SK-N-SH (cell line): ENCODE measurements at regions not wholly inside any gene's neighbourhood (a gene's known extent, or its start where the extent isn't known, plus 50 kb on each side); places are given as distances from the start of the nearest gene placed in this dataset.
A peak's percentile ranks its signal among the peaks of the same experiment; 100 is the strongest.

Experiments
- CTCF ChIA-PET: fragments of 300-600, 350-600 bp; formaldehyde crosslinking; extraction: SDS; loops from one replicate; lab custom pipeline; 2021; lab: Yijun Ruan, JAX
- POLR2A ChIA-PET: fragments of 350-600 bp; sonication (Branson Sonifier 250); formaldehyde crosslinking; extraction: SDS; loops from one replicate; lab custom pipeline; 2020; ENCODE audit warnings: antibody characterized with exemption, inconsistent platforms; lab: Yijun Ruan, JAX
- DNase-seq: peaks from one replicate; pipeline ENCODE4 v3.0.0; 2012
- H2AFZ ChIP-seq: fragments of 200-600 bp; sonication (generic); 2 replicates; pipeline ENCODE4 v1.8.1; 2016; ENCODE audit warnings: antibody characterized with exemption, mild to moderate bottlenecking, low read depth
- H3F3A ChIP-seq: fragments of 200-600 bp; sonication (generic); replicated peaks from 2 replicates; pipeline ENCODE3; 2016; ENCODE audit warnings: antibody characterized with exemption, mild to moderate bottlenecking; ENCODE audit not compliant: insufficient read depth
- H3K27ac ChIP-seq, 2 experiments: fragments of 200-500 bp in 1 of 2; fragments of 200-600 bp in 1 of 2; sonication (Bioruptor generic) in 1 of 2; sonication (generic), shearing (Covaris generic) in 1 of 2; 2 replicates each; pipeline versions ENCODE4 v1.5.1 to v1.6.1; 2014 to 2016; ENCODE audit warnings: low read depth in 2 of 2, inconsistent platforms in 1 of 2, low read length in 1 of 2, mild to moderate bottlenecking in 1 of 2, mixed read lengths in 1 of 2
- H3K27me3 ChIP-seq: fragments of 200-600 bp; sonication (generic), shearing (Covaris generic); 2 replicates; pipeline ENCODE4 v1.6.1; 2016; ENCODE audit warnings: mixed run types; ENCODE audit not compliant: insufficient read depth
- H3K36me3 ChIP-seq, 2 experiments: fragments of 200-500 bp in 1 of 2; fragments of 200-600 bp in 1 of 2; sonication (Bioruptor generic) in 1 of 2; sonication (generic) in 1 of 2; replicated peaks in 1 of 2; 2 replicates each; pipeline versions ENCODE3 to v1.5.1; 2014 to 2016; ENCODE audit warnings: low read length in 1 of 2, mild to moderate bottlenecking in 1 of 2; ENCODE audit not compliant: insufficient read depth in 2 of 2, control insufficient read depth in 1 of 2
- H3K4me1 ChIP-seq, 2 experiments: fragments of 200-500 bp in 1 of 2; fragments of 200-600 bp in 1 of 2; sonication (Bioruptor generic) in 1 of 2; sonication (generic), shearing (Covaris generic) in 1 of 2; 2 replicates each; pipeline versions ENCODE4 v1.5.1 to v1.6.1; 2014 to 2016; ENCODE audit warnings: low read depth in 1 of 2, low read length in 1 of 2, mixed run types in 1 of 2; ENCODE audit not compliant: insufficient read depth in 2 of 2, control insufficient read depth in 1 of 2
- H3K4me2 ChIP-seq: fragments of 200-600 bp; sonication (generic), shearing (Covaris generic); 2 replicates; pipeline ENCODE4 v1.6.1; 2017; ENCODE audit warnings: mixed run types
- H3K4me3 ChIP-seq, 2 experiments: fragments of 200-500 bp in 1 of 2; fragments of 200-600 bp in 1 of 2; sonication (Bioruptor generic) in 1 of 2; sonication (generic), shearing (Covaris generic) in 1 of 2; 2 replicates each; pipeline versions ENCODE4 v1.5.1 to v1.8.1; 2014 to 2016; ENCODE audit warnings: low read depth in 2 of 2, inconsistent platforms in 1 of 2, low read length in 1 of 2, mild to moderate bottlenecking in 1 of 2, mixed read lengths in 1 of 2, moderate library complexity in 1 of 2
- H3K79me2 ChIP-seq: fragments of 200-600 bp; sonication (generic); 2 replicates; pipeline ENCODE4 v1.8.1; 2017; ENCODE audit warnings: mild to moderate bottlenecking; ENCODE audit not compliant: insufficient read depth
- H3K9ac ChIP-seq: fragments of 200-600 bp; sonication (generic); 2 replicates; pipeline ENCODE4 v1.6.1; 2017; ENCODE audit warnings: mixed run types
- H3K9me2 ChIP-seq: fragments of 200-600 bp; sonication (generic); 2 replicates; pipeline ENCODE4 v1.6.1; 2017; ENCODE audit warnings: mixed run types
- H3K9me3 ChIP-seq: fragments of 200-600 bp; sonication (generic); 2 replicates; pipeline ENCODE4 v1.6.1; 2017; ENCODE audit warnings: mixed run types, mild to moderate bottlenecking, moderate library complexity
- H4K20me1 ChIP-seq: fragments of 200-600 bp; sonication (generic); 2 replicates; pipeline ENCODE4 v1.6.1; 2017; ENCODE audit warnings: mild to moderate bottlenecking, mixed run types; ENCODE audit not compliant: insufficient read depth
- ELF1 ChIP-seq: IDR thresholded peaks from 2 replicates; pipeline ENCODE4 v1.4.0; 2012
- EP300 ChIP-seq, 2 experiments: IDR thresholded peaks; 2 replicates each; pipeline versions ENCODE4 v1.4.0 to v1.6.1; 2012; ENCODE audit warnings: borderline replicate concordance in 1 of 2, low read depth in 1 of 2, low read length in 1 of 2
- FOSL2 ChIP-seq: IDR thresholded peaks from 2 replicates; pipeline ENCODE4 v1.4.0; 2012; ENCODE audit warnings: low read depth, mild to moderate bottlenecking, moderate library complexity, borderline replicate concordance
- FOXJ3 ChIP-seq: sonication (generic); formaldehyde crosslinking; IDR thresholded peaks from 2 replicates; pipeline ENCODE4 v1.5.1; 2020; ENCODE audit warnings: mild to moderate bottlenecking, missing genetic modification reagents
- FOXM1 ChIP-seq: IDR thresholded peaks from 2 replicates; pipeline ENCODE4 v1.4.0; 2012; ENCODE audit warnings: low read depth, mild to moderate bottlenecking
- GABPA ChIP-seq: IDR thresholded peaks from 2 replicates; pipeline ENCODE4 v1.4.0; 2012; ENCODE audit warnings: low read depth, mild to moderate bottlenecking
- JUND ChIP-seq: IDR thresholded peaks from 2 replicates; pipeline ENCODE4 v1.4.0; 2012
- NFIC ChIP-seq: IDR thresholded peaks from 2 replicates; pipeline ENCODE4 v1.4.0; 2012; ENCODE audit warnings: borderline replicate concordance
- NRF1 ChIP-seq: IDR thresholded peaks from 2 replicates; pipeline ENCODE4 v1.6.1; 2012; ENCODE audit warnings: low read depth, mild to moderate bottlenecking, low read length
- RAD21 ChIP-seq: IDR thresholded peaks from 2 replicates; pipeline ENCODE4 v1.6.1; 2012; ENCODE audit warnings: mild to moderate bottlenecking, low read length
- RFX5 ChIP-seq: IDR thresholded peaks from 2 replicates; pipeline ENCODE4 v1.6.1; 2012; ENCODE audit warnings: mild to moderate bottlenecking, improper control_type of control experiment, low read length
- RXRA ChIP-seq: IDR thresholded peaks from 2 replicates; pipeline ENCODE4 v1.4.0; 2012; ENCODE audit warnings: low read depth, mild to moderate bottlenecking, borderline replicate concordance
- SMC3 ChIP-seq: IDR thresholded peaks from 2 replicates; pipeline ENCODE4 v1.6.1; 2012; ENCODE audit warnings: low read depth, low read length, improper control_type of control experiment
- TAF1 ChIP-seq: IDR thresholded peaks from 2 replicates; pipeline ENCODE4 v1.6.1; 2012; ENCODE audit warnings: low read depth, mild to moderate bottlenecking, low read length, moderate library complexity, borderline replicate concordance
- TCF12 ChIP-seq: IDR thresholded peaks from 2 replicates; pipeline ENCODE4 v1.4.0; 2012
- TEAD4 ChIP-seq: IDR thresholded peaks from 2 replicates; pipeline ENCODE4 v1.4.0; 2012; ENCODE audit warnings: mild to moderate bottlenecking, borderline replicate concordance; ENCODE audit not compliant: insufficient read depth
- WGBS: methylation state at CpG from one replicate; pipeline ENCODE4 v1.1.6; 2017; ENCODE audit warnings: low lambda C conversion rate; 5-methylcytosine and 5-hydroxymethylcytosine counted together
- TF ChIP-seq, protein P1 (sequence below): IDR thresholded peaks from 2 replicates; pipeline ENCODE4; 2012
- TF ChIP-seq, protein P2 (sequence below): fragments of 200-600 bp; sonication (generic); IDR thresholded peaks from 2 replicates; pipeline ENCODE4 v1.6.1; 2017; ENCODE audit warnings: antibody characterized with exemption, mild to moderate bottlenecking, moderate library complexity
- TF ChIP-seq, protein P3 (sequence below): fragments of 150-350 bp; IDR thresholded peaks from 2 replicates; pipeline ENCODE4 v1.6.1; 2016; ENCODE audit warnings: mild to moderate bottlenecking, low read depth, low read length

- Histone ChIP-seq H3K79me2 (no peaks in the 10 kb centered on the region), H3K27ac (peak overlapping the region; percentile 84 to 89), H3K4me3 (no peak overlapping the region), H2AFZ (no peak overlapping the region), H4K20me1 (no peaks in the 10 kb centered on the region), H3K9ac (no peak overlapping the region), H3K27me3 (no peaks in the 10 kb centered on the region), H3K36me3 (no peaks in the 10 kb centered on the region), H3K4me2 (peak overlapping the region; percentile 36), H3K4me1 (peaks cover 23 to 24% of the 10 kb centered on the region in 2 experiments), H3K9me3 (no peaks in the 10 kb centered on the region), H3K9me2 (no peaks in the 10 kb centered on the region), H3F3A (peaks cover 26% of the 10 kb centered on the region)
- 56% methylated on average over 8 of the region's 9 CpGs for WGBS
- TF ChIP-seq NFIC (no peak), JUND (no peak), RAD21 (no peak), FOSL2 (no peak), TEAD4 (no peak), EP300 (IDR thresholded peaks at IDR 0.05; ENCODE audit: borderline replicate concordance in 1 of 2, low read depth in 1 of 2, low read length in 1 of 2) (no peak), ELF1 (no peak), TAF1 (no peak), NRF1 (no peak), GABPA (no peak), SMC3 (no peak), FOXM1 (no peak), RXRA (no peak; the same call in 1 of the 2 replicates), FOXJ3 (no peak), RFX5 (no peak), TCF12 (no peak)
- TF ChIP-seq, protein P1, sequence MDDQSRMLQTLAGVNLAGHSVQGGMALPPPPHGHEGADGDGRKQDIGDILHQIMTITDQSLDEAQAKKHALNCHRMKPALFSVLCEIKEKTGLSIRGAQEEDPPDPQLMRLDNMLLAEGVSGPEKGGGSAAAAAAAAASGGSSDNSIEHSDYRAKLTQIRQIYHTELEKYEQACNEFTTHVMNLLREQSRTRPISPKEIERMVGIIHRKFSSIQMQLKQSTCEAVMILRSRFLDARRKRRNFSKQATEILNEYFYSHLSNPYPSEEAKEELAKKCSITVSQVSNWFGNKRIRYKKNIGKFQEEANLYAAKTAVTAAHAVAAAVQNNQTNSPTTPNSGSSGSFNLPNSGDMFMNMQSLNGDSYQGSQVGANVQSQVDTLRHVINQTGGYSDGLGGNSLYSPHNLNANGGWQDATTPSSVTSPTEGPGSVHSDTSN: no peak
- TF ChIP-seq, protein P2, sequence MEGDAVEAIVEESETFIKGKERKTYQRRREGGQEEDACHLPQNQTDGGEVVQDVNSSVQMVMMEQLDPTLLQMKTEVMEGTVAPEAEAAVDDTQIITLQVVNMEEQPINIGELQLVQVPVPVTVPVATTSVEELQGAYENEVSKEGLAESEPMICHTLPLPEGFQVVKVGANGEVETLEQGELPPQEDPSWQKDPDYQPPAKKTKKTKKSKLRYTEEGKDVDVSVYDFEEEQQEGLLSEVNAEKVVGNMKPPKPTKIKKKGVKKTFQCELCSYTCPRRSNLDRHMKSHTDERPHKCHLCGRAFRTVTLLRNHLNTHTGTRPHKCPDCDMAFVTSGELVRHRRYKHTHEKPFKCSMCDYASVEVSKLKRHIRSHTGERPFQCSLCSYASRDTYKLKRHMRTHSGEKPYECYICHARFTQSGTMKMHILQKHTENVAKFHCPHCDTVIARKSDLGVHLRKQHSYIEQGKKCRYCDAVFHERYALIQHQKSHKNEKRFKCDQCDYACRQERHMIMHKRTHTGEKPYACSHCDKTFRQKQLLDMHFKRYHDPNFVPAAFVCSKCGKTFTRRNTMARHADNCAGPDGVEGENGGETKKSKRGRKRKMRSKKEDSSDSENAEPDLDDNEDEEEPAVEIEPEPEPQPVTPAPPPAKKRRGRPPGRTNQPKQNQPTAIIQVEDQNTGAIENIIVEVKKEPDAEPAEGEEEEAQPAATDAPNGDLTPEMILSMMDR: no peak
- TF ChIP-seq, protein P3, sequence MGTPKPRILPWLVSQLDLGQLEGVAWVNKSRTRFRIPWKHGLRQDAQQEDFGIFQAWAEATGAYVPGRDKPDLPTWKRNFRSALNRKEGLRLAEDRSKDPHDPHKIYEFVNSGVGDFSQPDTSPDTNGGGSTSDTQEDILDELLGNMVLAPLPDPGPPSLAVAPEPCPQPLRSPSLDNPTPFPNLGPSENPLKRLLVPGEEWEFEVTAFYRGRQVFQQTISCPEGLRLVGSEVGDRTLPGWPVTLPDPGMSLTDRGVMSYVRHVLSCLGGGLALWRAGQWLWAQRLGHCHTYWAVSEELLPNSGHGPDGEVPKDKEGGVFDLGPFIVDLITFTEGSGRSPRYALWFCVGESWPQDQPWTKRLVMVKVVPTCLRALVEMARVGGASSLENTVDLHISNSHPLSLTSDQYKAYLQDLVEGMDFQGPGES: no peak
- DNase-seq: no peak
- ChIA-PET CTCF (interaction anchor here (0.6 to 4.3 kb wide), 12 partner anchors 10 to 1955 kb away, joined by 3 to 25 read pairs (median 4); no protein-coding TSS in a partner anchor), POLR2A (interaction anchor here (1.0 kb wide), 1 partner anchor 10 kb away, joined by 4 read pairs; no protein-coding TSS in a partner anchor)
Measured at GRCh38 chr17:31696703-31697325, 162.2 kb downstream of the COPRS start.
